Pancreas (tissue), 10 donors: ENCODE measurements at regions not wholly inside any gene's neighbourhood (a gene's known extent, or its start where the extent isn't known, plus 50 kb on each side); places are given as distances from the start of the nearest gene placed in this dataset.
"Not testable (repeated sequence)": the region's sequence is repeated elsewhere in the genome, so short reads cannot be mapped to it uniquely, and the experiment has no call there.

Source experiments
- ATAC-seq, 4 donors: fragments of 200-7000 bp; cut with Tn5 transposase; one replicate each; pipeline versions ENCODE4 v1.8.0 to v1.9.1; 2020; ENCODE audit warnings: mild to moderate bottlenecking in 4 of 4, moderate library complexity in 4 of 4
- DNase-seq, 6 donors: peaks; one replicate each; pipeline ENCODE4 v3.0.0-alpha.2; 2020
- FAIRE-seq: peaks from 2 replicates; lab custom pipeline; 2012; peaks lifted over from hg19 to GRCh38; lab: Jason Lieb, UNC
- H3K27ac ChIP-seq, 4 donors: fragments of 200-600 bp; sonication (generic); 1 replicate in 3 of 4; 2 replicates in 1 of 4; pipeline versions ENCODE4 v1.5.0 to v1.8.0; 2020
- H3K27me3 ChIP-seq, 4 donors: fragments of 200-600 bp; one replicate each; pipeline ENCODE4 v1.8.0; 2021
- H3K36me3 ChIP-seq, 3 donors: fragments of 200-600 bp; sonication (generic) in 1 of 3; one replicate each; pipeline versions ENCODE4 v1.5.0 to v1.8.0; 2020 to 2021
- H3K4me1 ChIP-seq, 3 donors: fragments of 200-600 bp; one replicate each; pipeline ENCODE4 v1.8.0; 2021
- H3K4me3 ChIP-seq, 4 donors: fragments of 200-600 bp; sonication (generic) in 2 of 4; one replicate each; pipeline versions ENCODE4 v1.5.0 to v1.8.0; 2020 to 2021
- H3K9me3 ChIP-seq, 4 donors: fragments of 200-600 bp; one replicate each; pipeline ENCODE4 v1.8.0; 2021
- WGBS, 2 donors: extraction: QIAGEN DNeasy Blood & Tissue Kit; methylation state at CpG; one replicate each; pipeline ENCODE4 v1.1.7; 2013; 5-methylcytosine and 5-hydroxymethylcytosine counted together
- intact Hi-C, 3 donors: fragments of 100-400 bp; cut with DNase I; formaldehyde crosslinking; loops; one replicate each; pipeline versions ENCODE4 v1.11.1 to v1.14.2; 2022
- TF ChIP-seq, protein P1 (sequence below), 4 donors: fragments of 200-600 bp; sonication (generic) in 3 of 4; IDR thresholded peaks; one replicate each; pipeline versions ENCODE4 v1.5.0 to v1.8.0; 2021; ENCODE audit warnings: antibody characterized with exemption in 4 of 4
- donor health status: healthy with polysubstance abuse.
- donor health status: DM: no; HTN: no; CAD: no; lungs with moderate emphysema.
- donor health status: DM: no; HTN: no; CAD: no.
- donor health status: control.
- donor health status: control.
- donor health status: Bipolar disorder and iron deficiency.
- donor health status: DM: yes; HTN: yes; CAD: no.
- donor health status: DM: no; HTN: no; CAD: no.
- donor health status: DM: no; HTN: no; CAD: no.
- donor health status: DM: yes; HTN: yes; CAD: no.

DNA sequence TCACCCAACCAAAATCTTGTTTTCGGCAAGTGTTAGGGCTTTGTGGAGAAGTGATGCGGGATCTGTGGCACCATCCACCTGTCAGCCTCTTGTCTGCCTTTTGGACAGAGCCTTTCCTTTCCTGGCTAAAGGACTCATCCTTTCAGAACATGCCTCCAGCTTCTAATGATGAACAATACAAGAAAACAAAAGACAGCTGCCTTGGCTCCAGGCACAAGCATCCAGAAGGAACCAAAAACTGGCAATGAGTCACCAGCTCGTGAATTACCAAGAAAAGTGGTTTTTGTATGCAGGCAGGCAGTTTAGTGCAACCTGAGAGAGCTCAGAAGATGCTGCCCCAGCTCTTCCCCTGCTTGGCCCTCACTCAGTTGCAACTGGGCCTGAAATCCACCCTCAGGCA, 84.6 kb upstream of the NAMPT start:
- no peaks in the 10 kb centered on the region for H3K36me3 ChIP-seq
- intact Hi-C loops, result no loop called here
- H3K27me3 ChIP-seq, result no peaks in the 10 kb centered on the region
- H3K9me3 ChIP-seq, result no peaks in the 10 kb centered on the region
- H3K4me3 ChIP-seq, result no peak overlapping the region
- TF ChIP-seq, protein P1, sequence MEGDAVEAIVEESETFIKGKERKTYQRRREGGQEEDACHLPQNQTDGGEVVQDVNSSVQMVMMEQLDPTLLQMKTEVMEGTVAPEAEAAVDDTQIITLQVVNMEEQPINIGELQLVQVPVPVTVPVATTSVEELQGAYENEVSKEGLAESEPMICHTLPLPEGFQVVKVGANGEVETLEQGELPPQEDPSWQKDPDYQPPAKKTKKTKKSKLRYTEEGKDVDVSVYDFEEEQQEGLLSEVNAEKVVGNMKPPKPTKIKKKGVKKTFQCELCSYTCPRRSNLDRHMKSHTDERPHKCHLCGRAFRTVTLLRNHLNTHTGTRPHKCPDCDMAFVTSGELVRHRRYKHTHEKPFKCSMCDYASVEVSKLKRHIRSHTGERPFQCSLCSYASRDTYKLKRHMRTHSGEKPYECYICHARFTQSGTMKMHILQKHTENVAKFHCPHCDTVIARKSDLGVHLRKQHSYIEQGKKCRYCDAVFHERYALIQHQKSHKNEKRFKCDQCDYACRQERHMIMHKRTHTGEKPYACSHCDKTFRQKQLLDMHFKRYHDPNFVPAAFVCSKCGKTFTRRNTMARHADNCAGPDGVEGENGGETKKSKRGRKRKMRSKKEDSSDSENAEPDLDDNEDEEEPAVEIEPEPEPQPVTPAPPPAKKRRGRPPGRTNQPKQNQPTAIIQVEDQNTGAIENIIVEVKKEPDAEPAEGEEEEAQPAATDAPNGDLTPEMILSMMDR (IDR thresholded peaks at IDR 0.05), result no peak
- ATAC-seq (no peak), DNase-seq (no peak), FAIRE-seq (no peak)
- H3K27ac ChIP-seq, result no peak overlapping the region
- WGBS, 2 donors, result 83 to 87% methylated on average over 3 of the region's 3 CpGs
- H3K4me1 ChIP-seq, result peaks cover 0 to 4% (median 0%) of the 10 kb centered on the region in 3 donors

DNA sequence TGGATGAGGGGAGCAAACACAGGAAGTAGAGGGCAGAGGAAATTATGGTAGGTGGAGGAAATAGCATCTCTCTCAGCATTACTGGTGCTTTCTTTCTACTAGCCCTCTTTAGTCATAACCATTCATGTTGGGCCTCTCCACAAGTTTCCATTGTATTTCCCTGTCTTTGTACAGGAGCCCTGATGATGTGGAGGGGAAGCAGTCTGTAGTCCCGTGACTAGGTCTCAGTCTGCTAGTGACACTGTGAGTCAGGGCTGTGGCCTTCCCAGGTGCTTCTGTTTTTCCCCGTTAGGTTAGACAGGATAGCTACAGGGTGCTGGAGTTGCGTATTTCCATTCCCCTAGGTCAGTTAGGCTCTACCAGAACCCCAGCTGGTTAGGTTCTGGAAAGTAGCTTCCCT, 82.9 kb upstream of the NAMPT start:
- no peak overlapping the region for H3K4me3 ChIP-seq
- no peak for ATAC-seq
- TF ChIP-seq, protein P1 (IDR thresholded peaks at IDR 0.05), result no peak
- no peaks in the 10 kb centered on the region for H3K36me3 ChIP-seq
- no peak for DNase-seq
- H3K9me3 ChIP-seq, result no peaks in the 10 kb centered on the region
- no peak for FAIRE-seq
- H3K27ac ChIP-seq, result no peak overlapping the region
- intact Hi-C loops, result no loop called here
- H3K4me1 ChIP-seq, result peaks cover 0 to 4% (median 0%) of the 10 kb centered on the region in 3 donors
- WGBS, 2 donors, result 85 to 86% methylated on average over 3 of the region's 3 CpGs
- H3K27me3 ChIP-seq, result no peaks in the 10 kb centered on the region

DNA sequence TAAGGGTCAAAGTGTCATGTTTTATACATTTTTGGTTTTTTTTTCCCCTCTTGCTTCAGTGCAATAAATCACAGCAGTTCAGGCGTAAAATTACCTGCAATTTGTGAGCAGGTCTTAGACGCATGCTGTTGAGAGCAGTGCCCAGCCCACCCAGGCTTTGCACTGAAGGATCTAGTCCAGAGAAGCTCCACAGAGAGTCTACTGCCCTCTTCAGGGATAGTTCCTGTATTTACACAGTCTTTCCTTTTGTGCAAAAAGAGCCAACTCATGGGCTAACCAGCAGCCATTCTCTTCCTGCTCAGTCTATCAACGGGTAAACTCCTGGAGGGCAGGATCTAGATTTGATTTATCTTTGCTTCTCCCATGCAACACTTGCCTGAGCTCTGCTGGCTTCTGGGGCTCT, 82.2 kb upstream of the NAMPT start:
- no peak overlapping the region for H3K27ac ChIP-seq
- FAIRE-seq, result no peak
- no peaks in the 10 kb centered on the region for H3K27me3 ChIP-seq
- H3K4me1 ChIP-seq, result peaks cover 0 to 4% (median 0%) of the 10 kb centered on the region in 3 donors
- DNase-seq, result no peak
- WGBS, 2 donors, result 78 to 84% methylated on average over 3 of the region's 3 CpGs
- TF ChIP-seq, protein P1 (IDR thresholded peaks at IDR 0.05), result no peak
- intact Hi-C loops, result no loop called here
- H3K9me3 ChIP-seq, result no peaks in the 10 kb centered on the region
- ATAC-seq, result peak in 2 of 4 donors; percentile 56 to 60
- H3K36me3 ChIP-seq, result no peaks in the 10 kb centered on the region
- no peak overlapping the region for H3K4me3 ChIP-seq

GRCh38 chr7:106365252-106366005, 80.6 kb upstream of the NAMPT start:
- H3K4me1 ChIP-seq, result peaks cover 0 to 4% (median 0%) of the 10 kb centered on the region in 3 donors
- intact Hi-C loops, result no loop called here
- 51 to 66% methylated on average over 3 of the region's 3 CpGs for WGBS, 2 donors
- ATAC-seq (peak in 3 of 4 donors; percentile 60 to 83 (median 72)), DNase-seq (no peak), FAIRE-seq (no peak)
- H3K4me3 ChIP-seq, result no peak overlapping the region
- H3K27ac ChIP-seq, result peak overlapping the region in 1 of 4 donors; percentile 10
- H3K9me3 ChIP-seq, result no peaks in the 10 kb centered on the region
- TF ChIP-seq, protein P1 (IDR thresholded peaks at IDR 0.05), result no peak
- H3K27me3 ChIP-seq, result no peaks in the 10 kb centered on the region
- H3K36me3 ChIP-seq, result no peaks in the 10 kb centered on the region

DNA sequence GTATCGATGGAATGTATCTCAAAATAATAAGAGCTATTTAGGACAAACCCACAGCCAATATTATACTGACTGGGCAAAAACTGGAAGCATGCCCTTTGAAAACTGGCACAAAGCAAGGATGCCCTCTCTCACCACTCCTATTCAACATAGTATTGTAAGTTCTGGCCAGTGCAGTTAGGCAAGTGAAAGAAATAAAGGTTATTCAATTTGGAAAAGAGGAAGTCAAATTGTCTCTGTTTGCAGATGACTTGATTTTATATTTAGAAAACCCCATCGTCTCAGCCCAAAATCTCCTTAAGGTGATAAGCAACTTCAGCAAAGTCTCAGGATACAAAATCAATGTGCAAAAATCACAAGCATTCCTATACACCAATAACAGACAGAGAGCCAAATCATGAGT, 77.7 kb upstream of the NAMPT start:
- H3K27ac ChIP-seq, H3K9me3 ChIP-seq, FAIRE-seq, intact Hi-C loops, H3K27me3 ChIP-seq, ATAC-seq, DNase-seq, H3K36me3 ChIP-seq, H3K4me3 ChIP-seq: not testable (repeated sequence)
- WGBS, 2 donors, result 72 to 83% methylated on average over 2 of the region's 2 CpGs
- peaks cover 0 to 11% (median 0%) of the 10 kb centered on the region in 3 donors for H3K4me1 ChIP-seq
